ENCODE measurements at regions not wholly inside any gene's neighbourhood (a gene's known extent, or its start where the extent isn't known, plus 50 kb on each side); places are given as distances from the start of the nearest gene placed in this dataset.

- DNase-seq (ENCODE audit: low spot score), result no peak
- TF ChIP-seq CTCF (IDR thresholded peaks at IDR 0.05; ENCODE audit: extremely low read depth, insufficient read depth, missing control alignments), result no peak
- in situ Hi-C loops (cut with MboI; ENCODE audit: low pct_unique_long_range_greater_than_20kb, low sequenced_read_pairs, unreplicated experiment), result no loop called here
Observed at GRCh38 chr14:101193845-101194372, 290.4 kb upstream of the RTL1 start.

DNA sequence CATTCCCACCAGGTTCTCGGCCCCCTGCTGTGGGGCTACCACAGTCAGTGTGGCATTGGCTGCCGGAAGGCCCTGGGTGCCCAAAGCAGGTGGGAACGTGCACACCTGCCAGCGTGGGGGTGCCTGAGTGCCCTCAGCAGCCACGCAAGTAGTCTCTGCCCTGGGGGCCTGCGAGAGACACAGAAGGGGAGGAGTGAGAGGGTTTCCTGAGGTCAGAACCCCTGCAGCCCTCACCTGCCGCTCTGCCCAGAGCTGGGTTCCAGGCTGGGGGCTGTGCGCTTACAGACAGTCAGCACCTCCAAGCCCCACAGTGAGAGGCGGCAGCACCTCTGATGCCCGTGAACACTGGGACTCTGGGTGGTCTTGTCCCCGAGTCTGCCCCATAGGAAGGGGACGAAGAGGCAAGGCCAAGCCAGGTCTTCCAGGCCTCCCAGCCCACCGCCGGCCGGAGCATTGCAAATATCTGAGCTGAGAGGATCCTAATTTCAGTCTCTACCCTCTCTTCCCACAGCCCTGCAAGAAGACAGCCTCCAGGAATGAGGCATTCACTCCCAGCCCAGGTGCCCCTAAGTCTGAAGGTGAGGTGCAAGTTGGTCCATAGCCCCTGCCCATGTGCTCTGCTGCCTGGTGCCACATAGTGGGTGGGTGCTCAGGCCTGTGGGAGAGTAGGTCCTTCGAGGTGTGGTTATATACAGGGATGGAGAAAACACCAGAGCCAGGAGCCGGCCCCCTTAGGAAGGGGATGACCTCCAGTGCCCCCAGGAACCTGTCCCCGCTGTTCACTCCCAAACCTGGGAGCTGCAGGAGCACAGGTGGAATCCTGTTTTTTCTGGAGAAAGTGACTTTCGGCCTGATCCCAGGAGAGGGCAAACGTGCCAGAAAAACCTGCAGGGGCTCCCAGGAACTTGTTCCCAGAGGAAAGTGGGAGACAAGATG lies 291.1 kb upstream of the RTL1 start:
- in situ Hi-C loops (cut with MboI; ENCODE audit: low pct_unique_long_range_greater_than_20kb, low sequenced_read_pairs, unreplicated experiment), result no loop called here
- no peak for DNase-seq (ENCODE audit: low spot score)
- no peak for TF ChIP-seq CTCF (IDR thresholded peaks at IDR 0.05; ENCODE audit: extremely low read depth, insufficient read depth, missing control alignments)

- in situ Hi-C loops (cut with MboI; ENCODE audit: low pct_unique_long_range_greater_than_20kb, low sequenced_read_pairs, unreplicated experiment), result no loop called here
Observed at GRCh38 chr14:101195309-101195901, 291.9 kb upstream of the RTL1 start.

GRCh38 chr14:101196051-101196712 lies 292.7 kb upstream of the RTL1 start:
- TF ChIP-seq CTCF (IDR thresholded peaks at IDR 0.05; ENCODE audit: extremely low read depth, insufficient read depth, missing control alignments), result no peak
- in situ Hi-C loops (cut with MboI; ENCODE audit: low pct_unique_long_range_greater_than_20kb, low sequenced_read_pairs, unreplicated experiment), result no loop called here
- no peak for DNase-seq (ENCODE audit: low spot score)

More at GRCh38 chr14:101195309-101195901, 291.9 kb upstream of the RTL1 start:
- TF ChIP-seq CTCF (IDR thresholded peaks at IDR 0.05; ENCODE audit: extremely low read depth, insufficient read depth, missing control alignments), result no peak
- no peak for DNase-seq (ENCODE audit: low spot score)

GRCh38 chr14:101196795-101197590 lies 293.5 kb upstream of the RTL1 start:
- no peak for DNase-seq (ENCODE audit: low spot score)
- in situ Hi-C loops (cut with MboI; ENCODE audit: low pct_unique_long_range_greater_than_20kb, low sequenced_read_pairs, unreplicated experiment), result no loop called here
- TF ChIP-seq CTCF (IDR thresholded peaks at IDR 0.05; ENCODE audit: extremely low read depth, insufficient read depth, missing control alignments), result no peak
